HG02981 (cell line): ENCODE measurements at regions not wholly inside any gene's neighbourhood (a gene's known extent, or its start where the extent isn't known, plus 50 kb on each side); places are given as distances from the start of the nearest gene placed in this dataset.

Source experiments
- ATAC-seq: cut with Tn5 transposase; IDR thresholded peaks from one replicate; pipeline ENCODE4 v1.9.1; 2021; ENCODE audit warnings: mild to moderate bottlenecking, moderate library complexity; ENCODE audit not compliant: unreplicated experiment

DNA sequence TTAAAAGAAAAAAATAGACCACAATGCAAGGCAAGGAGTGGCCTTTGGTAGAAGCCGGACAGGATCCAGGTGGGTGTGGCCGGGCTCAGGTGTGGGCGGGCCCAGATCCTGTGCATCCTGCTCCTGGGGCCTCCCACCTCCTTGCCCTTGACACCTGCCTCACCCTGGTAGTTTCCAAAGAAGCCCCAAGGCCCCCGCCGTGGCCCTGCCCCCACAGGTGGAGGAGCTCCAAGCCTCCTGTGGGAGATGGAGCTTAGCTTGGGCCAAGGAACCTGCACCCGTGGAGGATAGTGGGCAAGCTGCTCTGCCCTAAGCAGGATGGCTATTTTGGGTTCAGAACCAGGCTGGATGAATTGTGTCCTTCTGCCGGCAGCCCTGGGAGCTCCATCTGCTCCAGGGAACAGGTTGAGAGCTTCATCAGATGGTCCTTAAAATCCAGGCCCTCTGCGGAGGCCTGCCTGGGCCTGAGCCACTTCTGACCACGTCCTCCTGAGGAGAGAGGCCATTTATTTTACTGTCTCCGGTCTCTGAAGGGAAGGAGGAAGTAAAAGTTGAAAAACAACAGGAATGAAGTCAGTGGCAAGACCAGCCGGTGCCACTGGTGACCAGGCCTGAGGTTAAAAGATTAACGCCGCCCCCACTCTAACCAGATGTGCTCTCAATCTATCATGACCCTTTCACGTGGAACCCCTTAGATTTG lies 53.9 kb upstream of the KLF13 start:
- ATAC-seq: no peak

DNA sequence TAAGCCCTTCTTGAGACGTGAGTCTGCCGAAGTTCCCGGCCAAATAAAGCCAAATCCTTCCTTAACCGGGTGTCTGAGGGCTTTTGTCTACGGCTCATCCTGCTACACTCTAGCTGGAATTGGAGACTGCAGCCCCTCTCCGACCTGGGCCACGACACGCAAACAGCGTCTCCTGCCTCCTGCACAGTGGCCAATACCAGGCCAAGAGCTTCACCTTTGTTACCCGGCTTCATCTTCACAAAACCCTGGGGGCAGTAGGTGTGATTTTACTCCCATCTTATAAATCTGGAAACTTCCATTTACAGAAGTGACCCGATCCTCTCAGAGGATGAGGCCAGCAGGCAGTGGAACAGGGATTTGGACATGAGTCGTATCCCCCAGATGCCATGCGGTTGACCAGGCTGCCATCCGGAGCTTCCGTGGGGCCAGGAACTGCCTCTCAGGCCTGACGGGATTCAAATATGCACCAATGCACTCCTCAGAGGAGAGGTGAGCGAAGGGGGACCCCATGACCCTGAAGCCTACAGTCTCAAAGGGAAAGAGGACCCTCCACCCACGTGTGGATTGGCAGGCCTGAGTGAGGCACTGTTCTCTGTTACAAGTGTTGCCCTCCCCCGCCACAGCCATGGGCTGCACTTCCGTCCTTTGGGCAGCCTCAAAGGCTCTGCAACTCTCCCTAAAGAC lies 53.2 kb upstream of the KLF13 start:
- ATAC-seq: no peak

DNA sequence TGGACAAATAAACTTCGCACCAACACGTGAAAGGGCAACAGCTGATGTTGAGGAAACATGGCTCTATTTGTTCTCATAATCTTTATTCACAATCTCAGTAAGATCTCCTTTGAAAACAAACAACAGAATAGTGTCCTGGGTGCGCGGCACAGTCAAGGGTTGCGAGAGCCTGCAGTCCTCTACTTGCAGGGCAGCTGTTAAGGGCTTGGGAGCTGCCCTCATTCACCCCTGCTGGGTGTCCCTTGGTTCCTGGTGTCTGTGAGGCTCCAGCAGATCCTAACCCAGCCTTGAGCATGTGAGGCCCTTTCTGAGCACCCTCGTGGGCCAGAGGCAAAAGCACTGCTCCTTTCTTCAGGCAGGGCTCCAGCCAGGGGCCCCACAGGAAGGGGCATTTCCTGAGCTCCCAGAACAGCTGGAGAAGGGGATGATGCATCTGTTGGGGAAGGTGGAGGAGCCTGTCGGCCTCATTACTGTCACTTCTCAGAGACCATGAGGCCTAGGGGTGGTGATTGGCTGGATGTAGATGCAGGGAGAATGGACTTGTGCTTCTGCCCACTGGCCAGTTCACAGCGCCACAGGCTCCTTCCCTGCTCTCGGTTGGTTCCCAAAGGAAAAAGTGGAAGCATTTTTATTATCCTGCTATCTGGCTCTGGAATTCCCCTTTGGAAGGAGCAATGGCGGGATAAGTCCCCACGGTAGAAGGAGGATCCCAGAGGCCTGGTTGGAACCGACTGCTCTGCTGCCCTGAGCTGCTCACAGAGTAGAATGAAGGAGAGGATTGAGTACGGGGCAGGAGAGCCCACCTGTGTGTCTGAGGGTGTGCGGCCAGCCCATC lies 51.9 kb upstream of the KLF13 start:
- ATAC-seq: no peak

DNA sequence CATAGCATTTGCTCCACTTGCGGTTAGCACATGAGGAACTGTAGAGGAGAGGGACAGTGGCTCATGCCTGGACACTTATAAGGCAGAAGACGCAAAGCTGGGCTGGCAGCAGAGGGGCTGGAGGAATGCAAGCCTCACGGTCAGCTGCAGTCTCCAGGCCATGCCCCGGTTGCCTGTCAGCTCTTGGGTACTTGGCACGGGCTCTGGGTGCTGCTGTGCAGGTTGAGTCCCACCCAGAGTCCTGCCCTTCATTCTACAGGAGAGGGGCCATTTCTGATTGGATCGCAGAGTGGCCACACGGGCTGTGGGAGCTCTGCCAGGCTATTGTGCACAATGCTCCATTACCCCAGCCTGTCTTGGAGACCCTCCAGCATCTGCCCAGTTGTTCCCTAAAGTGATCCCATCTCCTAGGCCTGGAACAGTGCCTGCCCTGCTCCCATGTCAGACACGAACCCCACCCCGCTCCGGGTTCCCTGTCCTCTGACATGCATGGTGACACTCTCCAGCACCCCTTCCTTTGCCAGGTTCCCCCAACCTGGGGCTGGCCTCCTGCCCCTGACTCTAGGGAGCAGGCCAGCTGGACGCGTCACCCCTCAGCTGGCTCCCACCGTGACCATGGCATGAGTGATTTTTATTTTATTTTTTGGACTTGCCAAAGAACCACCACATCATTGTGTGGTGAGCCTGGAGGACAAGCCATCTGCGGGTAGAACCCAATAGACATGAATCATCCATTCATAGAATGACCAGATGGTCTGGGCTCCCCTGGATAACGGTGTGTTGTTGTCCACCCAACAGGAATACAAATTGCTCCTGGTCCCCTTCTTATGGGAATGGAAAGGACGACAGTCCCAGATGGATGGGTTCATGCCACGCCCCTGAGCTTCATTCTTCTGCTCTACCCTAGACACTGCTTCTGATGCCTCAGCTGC lies 51.0 kb upstream of the KLF13 start:
- ATAC-seq: no peak

DNA sequence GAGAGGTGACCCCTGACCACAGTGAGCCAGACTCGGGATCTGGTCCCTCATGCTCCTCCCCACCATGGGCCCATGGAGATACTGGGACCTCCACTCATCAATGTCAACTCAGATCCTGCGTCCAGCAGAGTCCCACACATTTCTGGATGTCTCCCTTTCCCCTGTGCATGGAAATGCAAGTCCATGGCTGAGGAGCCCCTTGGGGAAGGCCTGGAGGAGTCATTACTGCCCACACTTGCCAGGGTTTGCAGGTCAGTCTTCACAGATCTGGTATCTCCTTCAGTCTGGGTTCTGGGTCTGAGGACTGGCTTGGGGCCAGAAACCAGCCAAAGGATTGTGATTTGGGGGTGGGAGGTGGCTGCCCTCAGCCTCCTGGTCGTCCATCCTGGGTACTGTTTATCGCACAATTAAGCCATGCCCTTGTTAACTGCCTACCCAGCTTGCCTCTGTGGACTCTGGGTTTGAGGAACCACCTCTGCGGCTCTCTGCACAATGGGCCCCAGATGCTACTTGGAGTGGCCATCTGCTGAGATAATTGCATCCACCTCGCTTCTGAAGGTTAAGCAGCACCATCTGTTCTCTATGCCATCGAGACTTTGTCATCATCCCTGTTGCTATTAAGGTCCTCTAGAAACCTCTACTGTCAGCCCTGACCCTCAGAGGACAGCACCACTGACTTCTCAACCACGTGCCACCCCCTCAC lies 49.9 kb upstream of the KLF13 start:
- ATAC-seq: no peak
